ENCODE measurements at regions not wholly inside any gene's neighbourhood (a gene's known extent, or its start where the extent isn't known, plus 50 kb on each side); places are given as distances from the start of the nearest gene placed in this dataset.

DNA sequence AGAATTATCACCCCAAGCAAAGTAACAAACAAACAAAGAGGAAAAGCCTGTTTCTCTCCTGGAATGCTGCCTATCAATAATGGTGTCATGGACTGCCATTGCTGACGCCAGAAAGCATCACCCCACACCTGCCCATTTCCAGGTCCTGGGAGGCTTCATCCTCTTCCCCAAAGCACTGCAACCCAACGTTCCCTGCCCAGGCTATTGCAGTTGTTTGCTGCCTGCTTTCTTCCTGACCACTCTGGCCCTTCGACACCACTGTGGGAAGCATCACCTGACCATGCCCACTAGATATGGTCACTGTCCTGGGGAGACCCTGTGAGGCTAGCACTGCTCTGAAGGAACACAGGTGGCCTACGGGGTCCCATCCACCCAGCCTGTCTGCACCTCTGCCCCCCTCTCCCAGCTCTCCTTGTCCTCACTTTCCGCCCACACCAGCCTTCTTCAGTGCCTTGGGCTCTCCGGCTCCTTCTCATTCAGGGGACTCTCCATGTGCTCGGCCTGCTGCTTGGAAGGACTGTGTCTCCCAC lies 439.6 kb downstream of the GLRX3 start:
- no peak for DNase-seq (ENCODE audit: insufficient read length, low spot score)
- FAIRE-seq = no peak
- TF ChIP-seq POLR2AphosphoS5 (IDR thresholded peaks at IDR 0.05; ENCODE audit: low read depth, low read length) (no peak), POU2F2 (IDR thresholded peaks at IDR 0.05; ENCODE audit: low read depth, low read length) (no peak), SPI1 (IDR thresholded peaks at IDR 0.05; ENCODE audit: low read depth, low read length) (no peak), PAX5 (IDR thresholded peaks at IDR 0.05; ENCODE audit: insufficient read depth, low read length, severe bottlenecking) (no peak), POLR2A (IDR thresholded peaks at IDR 0.05; ENCODE audit: low read depth, low read length) (no peak), TAF1 (IDR thresholded peaks at IDR 0.05; ENCODE audit: low read depth, low read length) (no peak)

DNA sequence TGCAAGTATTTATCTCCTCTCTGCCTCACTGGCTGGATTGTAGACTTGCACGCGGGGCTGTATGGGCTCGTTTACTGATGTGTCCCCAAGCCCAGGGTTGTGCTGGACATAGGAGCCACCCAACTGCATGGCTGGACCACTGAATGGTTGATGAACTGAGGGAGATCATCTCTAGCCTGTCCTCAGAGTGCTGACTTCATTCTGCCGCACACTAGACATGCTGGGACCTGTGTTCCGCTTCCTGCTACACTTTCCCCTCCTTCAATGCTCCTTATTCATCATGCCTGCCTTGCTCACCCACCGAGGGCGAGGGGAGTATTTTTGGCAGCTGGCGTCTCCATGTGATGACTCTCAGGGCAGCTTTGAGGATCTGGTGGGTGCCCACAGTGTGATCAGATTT lies 440.2 kb downstream of the GLRX3 start:
- FAIRE-seq = no peak
- no peak for DNase-seq (ENCODE audit: insufficient read length, low spot score)
- TF ChIP-seq SPI1 (IDR thresholded peaks at IDR 0.05; ENCODE audit: low read depth, low read length) = no peak
- TF ChIP-seq TAF1 (IDR thresholded peaks at IDR 0.05; ENCODE audit: low read depth, low read length) = no peak
- TF ChIP-seq PAX5 (IDR thresholded peaks at IDR 0.05; ENCODE audit: insufficient read depth, low read length, severe bottlenecking) = no peak
- TF ChIP-seq POLR2A (IDR thresholded peaks at IDR 0.05; ENCODE audit: low read depth, low read length) = no peak
- TF ChIP-seq POLR2AphosphoS5 (IDR thresholded peaks at IDR 0.05; ENCODE audit: low read depth, low read length) = no peak
- no peak for TF ChIP-seq POU2F2 (IDR thresholded peaks at IDR 0.05; ENCODE audit: low read depth, low read length)

DNA sequence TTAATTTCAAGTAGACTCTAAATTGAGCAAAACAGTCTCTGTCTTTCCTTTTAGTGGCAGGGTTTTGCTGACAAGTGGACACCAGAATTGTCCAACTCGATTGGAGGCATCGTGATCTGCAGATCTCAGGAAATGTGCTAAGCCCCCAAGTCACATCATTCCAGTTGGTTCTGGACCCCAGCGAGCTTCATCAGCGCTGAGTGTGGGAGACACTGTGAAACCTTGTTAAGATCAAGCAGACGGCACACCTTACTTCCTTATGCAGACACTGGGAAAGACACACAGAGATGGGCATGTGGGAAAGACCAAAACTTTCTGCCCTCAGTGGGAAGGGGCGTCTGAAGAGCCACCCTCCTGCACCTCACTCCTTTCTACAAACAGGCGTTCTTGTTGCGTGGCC lies 440.8 kb downstream of the GLRX3 start:
- FAIRE-seq (no peak), DNase-seq (ENCODE audit: insufficient read length, low spot score) (no peak)
- TF ChIP-seq PAX5 (IDR thresholded peaks at IDR 0.05; ENCODE audit: insufficient read depth, low read length, severe bottlenecking) (no peak), TAF1 (IDR thresholded peaks at IDR 0.05; ENCODE audit: low read depth, low read length) (no peak), SPI1 (IDR thresholded peaks at IDR 0.05; ENCODE audit: low read depth, low read length) (no peak), POLR2A (IDR thresholded peaks at IDR 0.05; ENCODE audit: low read depth, low read length) (no peak), POLR2AphosphoS5 (IDR thresholded peaks at IDR 0.05; ENCODE audit: low read depth, low read length) (no peak), POU2F2 (IDR thresholded peaks at IDR 0.05; ENCODE audit: low read depth, low read length) (no peak)

DNA sequence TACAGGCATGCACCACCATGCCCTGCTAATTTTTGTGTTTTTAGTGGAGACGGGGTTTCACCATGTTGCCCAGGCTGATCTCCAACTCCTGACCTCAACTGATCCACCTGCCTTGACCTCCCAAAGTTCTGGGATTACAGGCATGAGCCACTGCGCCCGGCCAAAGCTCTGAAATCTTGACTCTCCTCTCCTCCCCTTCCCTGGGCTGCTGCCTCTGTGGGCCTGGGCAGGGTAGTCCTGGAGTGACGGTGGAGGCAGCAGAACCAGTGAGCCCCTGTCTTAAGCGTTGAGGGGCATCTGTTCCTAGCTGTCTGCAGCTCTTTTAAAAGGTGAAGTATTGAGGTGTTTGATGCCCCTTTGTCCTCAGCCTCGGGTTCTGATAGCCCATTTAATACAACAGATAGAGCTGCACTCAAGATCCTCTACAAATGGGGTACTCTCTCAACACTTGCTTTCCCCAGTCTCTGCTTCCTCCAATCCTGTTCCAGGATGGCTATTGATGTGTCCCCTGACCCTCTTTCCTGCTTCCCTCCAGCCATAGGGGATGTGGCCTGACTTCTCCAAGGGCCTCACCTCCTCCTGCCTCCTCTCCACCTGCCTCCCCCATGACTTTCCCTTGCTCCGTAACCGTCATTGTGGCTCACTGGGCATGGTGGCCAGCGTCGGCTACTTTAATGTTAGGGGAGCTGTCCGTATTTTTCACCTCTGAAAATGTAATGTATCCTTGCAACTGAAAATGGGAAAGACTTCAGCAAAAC lies 442.5 kb downstream of the GLRX3 start:
- DNase-seq (ENCODE audit: insufficient read length, low spot score) (no peak), FAIRE-seq (no peak)

DNA sequence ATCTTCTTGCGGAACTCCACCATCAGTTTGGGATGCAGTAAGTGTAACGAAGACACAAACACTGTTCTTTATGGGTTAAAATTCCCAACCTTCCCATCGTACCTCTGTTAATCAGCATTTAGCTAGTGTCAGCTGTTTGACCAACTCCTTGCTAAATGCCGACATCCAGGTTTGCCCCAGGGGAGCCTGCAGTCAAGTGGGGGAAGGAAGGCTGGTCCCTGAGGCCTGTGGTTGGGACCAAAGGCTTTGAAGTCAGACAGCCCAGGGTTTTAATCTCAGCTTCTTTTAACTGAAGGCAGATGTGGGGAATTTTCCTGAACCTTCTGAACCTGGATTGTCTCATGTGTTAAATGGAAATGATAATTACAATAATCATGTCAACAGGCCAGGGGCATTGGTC lies 443.7 kb downstream of the GLRX3 start:
- FAIRE-seq (no peak), DNase-seq (ENCODE audit: insufficient read length, low spot score) (no peak)
- TF ChIP-seq TAF1 (IDR thresholded peaks at IDR 0.05; ENCODE audit: low read depth, low read length) (no peak), SPI1 (IDR thresholded peaks at IDR 0.05; ENCODE audit: low read depth, low read length) (no peak), PAX5 (IDR thresholded peaks at IDR 0.05; ENCODE audit: insufficient read depth, low read length, severe bottlenecking) (no peak), POLR2AphosphoS5 (IDR thresholded peaks at IDR 0.05; ENCODE audit: low read depth, low read length) (no peak), POLR2A (IDR thresholded peaks at IDR 0.05; ENCODE audit: low read depth, low read length) (no peak), POU2F2 (IDR thresholded peaks at IDR 0.05; ENCODE audit: low read depth, low read length) (no peak)

More for the DNA sequence above, 442.5 kb downstream of the GLRX3 start:
- TF ChIP-seq POLR2A (IDR thresholded peaks at IDR 0.05; ENCODE audit: low read depth, low read length) (no peak), POLR2AphosphoS5 (IDR thresholded peaks at IDR 0.05; ENCODE audit: low read depth, low read length) (no peak), TAF1 (IDR thresholded peaks at IDR 0.05; ENCODE audit: low read depth, low read length) (no peak), PAX5 (IDR thresholded peaks at IDR 0.05; ENCODE audit: insufficient read depth, low read length, severe bottlenecking) (no peak), POU2F2 (IDR thresholded peaks at IDR 0.05; ENCODE audit: low read depth, low read length) (no peak), SPI1 (IDR thresholded peaks at IDR 0.05; ENCODE audit: low read depth, low read length) (no peak)

DNA sequence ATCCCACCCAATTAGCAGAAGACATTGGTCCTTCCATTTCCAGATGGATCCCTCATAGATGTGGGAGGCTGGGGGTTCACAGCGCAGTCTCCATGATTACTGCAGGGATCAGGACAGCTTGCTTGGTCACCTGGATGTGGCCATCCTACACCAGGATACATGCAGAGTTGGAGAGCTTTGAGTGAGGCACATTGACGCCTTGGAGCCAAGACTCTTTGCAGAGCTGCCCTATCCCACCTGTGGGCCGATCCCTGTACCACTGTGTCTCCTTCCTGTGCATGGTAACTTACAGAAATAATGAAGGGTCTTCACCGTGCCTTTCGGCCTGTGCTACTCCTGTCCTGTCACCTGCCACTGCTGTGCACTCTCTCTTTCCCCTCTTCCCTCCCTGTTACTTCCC lies 444.8 kb downstream of the GLRX3 start:
- no peak for DNase-seq (ENCODE audit: insufficient read length, low spot score)
- TF ChIP-seq POLR2A (IDR thresholded peaks at IDR 0.05; ENCODE audit: low read depth, low read length) (no peak), POU2F2 (IDR thresholded peaks at IDR 0.05; ENCODE audit: low read depth, low read length) (no peak), PAX5 (IDR thresholded peaks at IDR 0.05; ENCODE audit: insufficient read depth, low read length, severe bottlenecking) (no peak), TAF1 (IDR thresholded peaks at IDR 0.05; ENCODE audit: low read depth, low read length) (no peak), POLR2AphosphoS5 (IDR thresholded peaks at IDR 0.05; ENCODE audit: low read depth, low read length) (no peak), SPI1 (IDR thresholded peaks at IDR 0.05; ENCODE audit: low read depth, low read length) (no peak)
- FAIRE-seq = no peak

DNA sequence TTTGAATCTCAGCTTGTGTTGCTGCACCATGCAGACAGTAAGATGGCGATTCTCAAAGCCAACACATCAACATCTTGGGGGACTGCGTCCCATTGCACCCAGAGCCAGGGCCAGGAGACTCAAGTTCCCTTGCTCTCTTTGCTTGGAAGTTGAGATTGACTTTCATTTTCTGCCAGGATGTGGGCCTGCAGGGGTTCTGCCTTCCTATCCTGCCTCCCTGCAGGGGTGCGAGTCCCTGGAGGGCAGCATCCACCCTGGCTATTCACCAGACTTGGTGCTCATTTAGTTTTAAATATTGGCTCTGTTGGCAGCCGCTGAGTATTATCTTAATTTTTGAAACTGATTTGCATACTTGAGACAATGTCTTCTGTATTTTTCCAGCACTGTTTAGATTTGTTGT lies 451.5 kb downstream of the GLRX3 start:
- TF ChIP-seq POLR2AphosphoS5 (IDR thresholded peaks at IDR 0.05; ENCODE audit: low read depth, low read length) (no peak), SPI1 (IDR thresholded peaks at IDR 0.05; ENCODE audit: low read depth, low read length) (no peak)
- no peak for DNase-seq (ENCODE audit: insufficient read length, low spot score)
- FAIRE-seq = no peak

DNA sequence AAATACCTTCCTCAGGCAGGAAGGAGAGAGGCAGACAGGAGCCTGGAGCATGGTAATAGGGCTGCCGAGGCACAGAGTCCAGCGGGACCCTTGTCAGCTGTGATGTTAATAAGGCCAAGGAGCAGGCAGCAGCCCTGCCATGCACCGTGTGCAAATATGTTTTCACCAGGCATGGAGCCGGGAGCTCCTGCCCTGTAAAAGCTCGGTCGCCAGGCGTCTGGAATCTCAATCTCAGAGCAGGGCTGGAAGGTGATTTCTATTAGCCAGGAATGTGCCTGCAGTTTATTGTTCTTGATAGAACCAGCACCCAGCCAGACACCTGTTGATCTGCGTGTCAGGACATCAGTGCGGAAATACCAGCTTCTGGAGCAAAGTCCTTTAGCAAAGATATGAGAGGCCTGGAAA lies 469.8 kb downstream of the GLRX3 start:
- TF ChIP-seq SPI1 (IDR thresholded peaks at IDR 0.05; ENCODE audit: low read depth, low read length) (no peak), TAF1 (IDR thresholded peaks at IDR 0.05; ENCODE audit: low read depth, low read length) (no peak)
- FAIRE-seq (no peak), DNase-seq (ENCODE audit: insufficient read length, low spot score) (no peak)

DNA sequence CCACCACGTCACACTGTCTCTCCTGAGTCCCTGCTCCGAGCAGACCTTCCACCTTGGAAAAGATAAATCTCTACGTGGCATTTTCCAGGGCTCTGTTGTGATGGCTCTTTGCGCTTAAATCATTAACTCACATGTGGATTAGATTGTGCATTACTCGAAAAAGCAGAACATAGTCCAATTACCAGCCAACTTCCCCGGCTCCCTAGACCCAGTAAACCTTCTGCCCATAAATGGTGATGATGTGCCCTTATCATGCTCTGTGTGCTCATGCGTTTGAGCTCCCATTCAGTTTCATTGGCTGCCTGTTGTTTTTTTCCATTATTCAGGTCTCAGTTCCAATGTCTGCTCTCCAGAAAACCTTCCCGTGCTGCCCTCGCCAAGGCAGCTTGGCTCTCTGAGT lies 471.2 kb downstream of the GLRX3 start:
- FAIRE-seq (no peak), DNase-seq (ENCODE audit: insufficient read length, low spot score) (no peak)
- TF ChIP-seq TAF1 (IDR thresholded peaks at IDR 0.05; ENCODE audit: low read depth, low read length) (no peak), PAX5 (IDR thresholded peaks at IDR 0.05; ENCODE audit: insufficient read depth, low read length, severe bottlenecking) (no peak)

DNA sequence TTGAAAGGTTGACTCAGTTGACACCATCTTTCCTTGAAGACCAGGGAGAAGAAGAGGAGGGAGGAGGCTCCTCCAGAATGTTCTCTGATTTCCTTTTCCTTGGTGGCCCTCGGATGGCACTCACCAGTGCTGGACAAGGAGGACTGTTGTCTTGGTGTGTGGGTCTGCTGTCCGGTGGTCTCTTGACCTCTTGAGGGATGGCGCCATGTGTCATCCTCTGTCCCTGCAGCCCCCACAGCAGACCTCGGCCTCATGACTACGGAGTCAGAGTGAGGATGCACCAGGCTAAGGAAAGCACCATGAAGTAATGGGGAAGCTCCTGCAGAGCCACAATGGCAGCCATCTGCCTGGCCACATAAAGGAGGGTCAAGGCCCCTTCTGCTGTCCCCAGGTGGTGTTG lies 475.0 kb downstream of the GLRX3 start:
- no peak for DNase-seq (ENCODE audit: insufficient read length, low spot score)
- TF ChIP-seq POLR2AphosphoS5 (IDR thresholded peaks at IDR 0.05; ENCODE audit: low read depth, low read length) (no peak), SPI1 (IDR thresholded peaks at IDR 0.05; ENCODE audit: low read depth, low read length) (no peak), POU2F2 (IDR thresholded peaks at IDR 0.05; ENCODE audit: low read depth, low read length) (no peak), TAF1 (IDR thresholded peaks at IDR 0.05; ENCODE audit: low read depth, low read length) (no peak), POLR2A (IDR thresholded peaks at IDR 0.05; ENCODE audit: low read depth, low read length) (no peak), PAX5 (IDR thresholded peaks at IDR 0.05; ENCODE audit: insufficient read depth, low read length, severe bottlenecking) (no peak)
- no peak for FAIRE-seq
